ENCODE measurements at regions not wholly inside any gene's neighbourhood (a gene's known extent, or its start where the extent isn't known, plus 50 kb on each side); places are given as distances from the start of the nearest gene placed in this dataset.
"Not testable (repeated sequence)": the region's sequence is repeated elsewhere in the genome, so short reads cannot be mapped to it uniquely, and the experiment has no call there.

DNA sequence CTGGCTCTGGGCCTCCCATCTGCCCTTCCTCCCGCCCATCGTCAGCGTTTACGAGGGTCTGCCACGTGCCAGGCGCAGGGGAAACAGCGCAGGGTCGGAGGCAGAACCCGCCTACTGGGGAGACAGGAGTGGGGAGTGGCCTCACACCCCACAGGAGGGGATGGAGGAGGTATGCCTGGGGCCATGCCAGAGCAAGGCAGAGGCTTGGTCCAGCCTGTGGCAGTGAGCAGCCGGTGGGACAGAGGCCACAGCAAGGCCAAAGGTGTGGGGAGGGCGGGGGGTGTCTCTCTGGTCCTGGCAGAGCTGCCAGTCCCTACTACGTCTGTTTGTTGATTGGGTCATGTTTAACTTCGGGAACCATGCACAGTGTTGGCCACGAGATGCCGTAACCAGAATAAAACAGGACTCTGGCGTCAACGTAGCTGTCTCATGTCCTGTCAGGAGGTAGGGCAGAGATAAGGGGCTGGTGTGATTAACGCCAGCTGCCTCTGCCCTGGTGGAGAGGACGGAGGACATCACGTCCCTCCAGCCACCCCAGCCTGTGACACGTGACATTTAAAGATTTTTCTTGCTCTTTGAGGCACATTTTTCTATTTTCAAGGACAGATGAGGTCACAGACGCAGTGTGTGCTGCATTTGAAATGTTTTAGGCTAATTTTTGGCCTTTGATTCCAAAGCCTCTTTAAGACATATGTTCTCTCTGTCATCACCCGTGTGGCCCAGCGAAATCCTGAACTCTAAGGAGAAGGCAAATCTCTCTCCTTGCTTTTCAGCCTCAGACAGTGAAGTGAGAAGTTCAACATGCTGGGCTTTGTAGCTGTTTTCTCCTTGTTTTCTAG lies 193.3 kb downstream of the LAT start:
- TF ChIP-seq POLR2AphosphoS5 (IDR thresholded peaks at IDR 0.05; ENCODE audit: borderline replicate concordance, low read depth, low read length); EZH2 (IDR thresholded peaks at IDR 0.05); FOXP2 (optimal IDR thresholded peaks at IDR 0.05; ENCODE audit: control extremely low read depth, extremely low read length, insufficient read depth): not testable (repeated sequence)
